Posterior vena cava (tissue), 2 donors: ENCODE measurements at regions not wholly inside any gene's neighbourhood (a gene's known extent, or its start where the extent isn't known, plus 50 kb on each side); places are given as distances from the start of the nearest gene placed in this dataset.

Experiments used
- DNase-seq: peaks from one replicate; pipeline ENCODE4 v3.0.0-alpha.2; 2020; ENCODE audit warnings: low spot score
- intact Hi-C, 2 donors: fragments of 100-400 bp; cut with DNase I; formaldehyde crosslinking; loops; one replicate each; pipeline versions ENCODE4 v1.14.1 to v1.14.2; 2022 to 2023
- donor health status: DM: yes; HTN: yes; CAD: no.
- donor health status: DM: yes; HTN: yes; CAD: no.

- intact Hi-C loops, result no loop called here
- DNase-seq, result no peak
Observed at GRCh38 chr1:104856518-104856917, 1106.8 kb downstream of the AMY1C start.

GRCh38 chr1:104868794-104869193 lies 1119.1 kb downstream of the AMY1C start:
- intact Hi-C loops, result no loop called here
- no peak for DNase-seq

- no peak for DNase-seq
- intact Hi-C loops, result no loop called here
Observed at GRCh38 chr1:104874044-104874443, 1124.3 kb downstream of the AMY1C start.

GRCh38 chr1:104878203-104878909 lies 1128.7 kb downstream of the AMY1C start:
- intact Hi-C loops, result no loop called here
- DNase-seq, result no peak

GRCh38 chr1:104884939-104885338 lies 1135.2 kb downstream of the AMY1C start:
- intact Hi-C loops, result no loop called here
- DNase-seq, result no peak

- intact Hi-C loops, result no loop called here
Observed at GRCh38 chr1:104905322-104905721, 1155.6 kb downstream of the AMY1C start.

GRCh38 chr1:104906141-104906540 lies 1156.4 kb downstream of the AMY1C start:
- no peak for DNase-seq
- intact Hi-C loops, result no loop called here

More at GRCh38 chr1:104905322-104905721, 1155.6 kb downstream of the AMY1C start:
- DNase-seq, result no peak

GRCh38 chr1:104919188-104919587 lies 1169.5 kb downstream of the AMY1C start:
- intact Hi-C loops, result no loop called here
- DNase-seq, result no peak

- DNase-seq, result no peak
- intact Hi-C loops, result no loop called here
Observed at GRCh38 chr1:104921525-104921924, 1171.8 kb downstream of the AMY1C start.

- DNase-seq, result no peak
- intact Hi-C loops, result no loop called here
Observed at GRCh38 chr1:104923075-104923474, 1173.4 kb downstream of the AMY1C start.

- intact Hi-C loops, result no loop called here
Observed at GRCh38 chr1:104929280-104929679, 1179.6 kb downstream of the AMY1C start.

GRCh38 chr1:104932030-104932915 lies 1182.6 kb downstream of the AMY1C start:
- intact Hi-C loops, result no loop called here
- no peak for DNase-seq

More at GRCh38 chr1:104929280-104929679, 1179.6 kb downstream of the AMY1C start:
- no peak for DNase-seq

GRCh38 chr1:104932949-104933679 lies 1183.4 kb downstream of the AMY1C start:
- no peak for DNase-seq
- intact Hi-C loops, result no loop called here

- intact Hi-C loops, result no loop called here
- DNase-seq, result no peak
Observed at GRCh38 chr1:104933846-104934245, 1184.1 kb downstream of the AMY1C start.

GRCh38 chr1:104945406-104945805 lies 1195.7 kb downstream of the AMY1C start:
- intact Hi-C loops, result no loop called here
- DNase-seq, result no peak

- no peak for DNase-seq
- intact Hi-C loops, result no loop called here
Observed at GRCh38 chr1:104946558-104947210, 1197.0 kb downstream of the AMY1C start.

- intact Hi-C loops, result no loop called here
- no peak for DNase-seq
Observed at GRCh38 chr1:104953555-104953954, 1203.9 kb downstream of the AMY1C start.

- intact Hi-C loops, result loop anchor here in 1 of 2 donors (1.0 kb wide), 1 partner anchor 13 kb away; no protein-coding TSS in a partner anchor
- DNase-seq, result no peak
Observed at GRCh38 chr1:104973516-104973915, 1223.8 kb downstream of the AMY1C start.

- intact Hi-C loops, result no loop called here
- no peak for DNase-seq
Observed at GRCh38 chr1:104979651-104980050, 1230.0 kb downstream of the AMY1C start.
